HEK293T (cell line): ENCODE measurements at regions not wholly inside any gene's neighbourhood (a gene's known extent, or its start where the extent isn't known, plus 50 kb on each side); places are given as distances from the start of the nearest gene placed in this dataset.

Experiments used
- CTCF ChIA-PET: fragments of 350-600 bp; formaldehyde crosslinking; extraction: SDS; loops from one replicate; lab custom pipeline; 2021; ENCODE audit warnings: antibody characterized with exemption, inconsistent platforms; lab: Yijun Ruan, JAX
- POLR2A ChIA-PET: fragments of 350-600 bp; formaldehyde crosslinking; extraction: SDS; loops from one replicate; lab custom pipeline; 2020; ENCODE audit warnings: antibody characterized with exemption, inconsistent platforms; lab: Yijun Ruan, JAX
- DNase-seq: peaks from one replicate; pipeline ENCODE4 v3.0.0; 2012; ENCODE audit warnings: mixed read lengths; ENCODE audit errors: extremely low spot score
- ARNT ChIP-seq: fragments of 450-650 bp; IDR thresholded peaks from 2 replicates; pipeline ENCODE4 v1.6.1; 2017; ENCODE audit warnings: mild to moderate bottlenecking
- BHLHE40 ChIP-seq: fragments of 450-650 bp; IDR thresholded peaks from 2 replicates; pipeline ENCODE4 v1.6.1; 2016; ENCODE audit warnings: mild to moderate bottlenecking, moderate library complexity, borderline replicate concordance
- CTBP1 ChIP-seq: fragments of 450-650 bp; IDR thresholded peaks from 2 replicates; pipeline ENCODE4 v1.6.1; 2016; ENCODE audit warnings: borderline replicate concordance
- ELF4 ChIP-seq: fragments of 450-650 bp; IDR thresholded peaks from 2 replicates; pipeline ENCODE4 v1.6.1; 2017; ENCODE audit warnings: antibody characterized with exemption
- FOXA1 ChIP-seq: fragments of 450-650 bp; IDR thresholded peaks from 2 replicates; pipeline ENCODE4 v1.6.1; 2016; ENCODE audit warnings: mild to moderate bottlenecking
- FOXK2 ChIP-seq: fragments of 450-650 bp; IDR thresholded peaks from 2 replicates; pipeline ENCODE4 v1.6.1; 2016; ENCODE audit warnings: mild to moderate bottlenecking
- FOXM1 ChIP-seq: fragments of 450-650 bp; IDR thresholded peaks from 2 replicates; pipeline ENCODE4 v1.6.1; 2017; ENCODE audit warnings: mild to moderate bottlenecking, borderline replicate concordance
- HDGF ChIP-seq: fragments of 450-650 bp; IDR thresholded peaks from 2 replicates; pipeline ENCODE4 v1.6.1; 2017; ENCODE audit warnings: antibody characterized with exemption, borderline replicate concordance
- L3MBTL2 ChIP-seq: fragments of 450-650 bp; conservative IDR thresholded peaks from 2 replicates; pipeline ENCODE4 v1.6.1; 2016; ENCODE audit warnings: mild to moderate bottlenecking
- LEF1 ChIP-seq: fragments of 450-650 bp; IDR thresholded peaks from 2 replicates; pipeline ENCODE4 v1.6.1; 2017; ENCODE audit warnings: mild to moderate bottlenecking, borderline replicate concordance
- NFRKB ChIP-seq: fragments of 450-650 bp; IDR thresholded peaks from 2 replicates; pipeline ENCODE4 v1.6.1; 2016; ENCODE audit warnings: mild to moderate bottlenecking, moderate library complexity
- PKNOX1 ChIP-seq: fragments of 450-650 bp; IDR thresholded peaks from 2 replicates; pipeline ENCODE4 v1.6.1; 2016
- SP1 ChIP-seq: fragments of 450-650 bp; IDR thresholded peaks from 2 replicates; pipeline ENCODE4 v1.6.1; 2017
- SUZ12 ChIP-seq: fragments of 450-650 bp; IDR thresholded peaks from 2 replicates; pipeline ENCODE4 v1.6.1; 2016; ENCODE audit warnings: mild to moderate bottlenecking
- TARDBP ChIP-seq: fragments of 450-650 bp; IDR thresholded peaks from 2 replicates; pipeline ENCODE4 v1.6.1; 2016
- ZNF384 ChIP-seq: fragments of 450-650 bp; IDR thresholded peaks from 2 replicates; pipeline ENCODE4 v1.6.1; 2016

- no peak for DNase-seq
- TF ChIP-seq FOXM1: no peak
- no peak for TF ChIP-seq ZNF384
- POLR2A ChIA-PET: no interaction called here
- CTCF ChIA-PET: no interaction called here
Measured at GRCh38 chr21:16468184-16468583, 738.4 kb downstream of the USP25 start.

GRCh38 chr21:16473988-16474387, 744.2 kb downstream of the USP25 start:
- DNase-seq: no peak
- CTCF ChIA-PET: no interaction called here
- TF ChIP-seq FOXM1 (no peak), ZNF384 (no peak), PKNOX1 (no peak), CTBP1 (no peak), FOXA1 (no peak), LEF1 (no peak), BHLHE40 (no peak), ELF4 (no peak), TARDBP (no peak), ARNT (no peak), SUZ12 (no peak), FOXK2 (no peak), HDGF (no peak), L3MBTL2 (no peak), SP1 (no peak), NFRKB (no peak)
- POLR2A ChIA-PET: no interaction called here

GRCh38 chr21:16476056-16476825, 746.5 kb downstream of the USP25 start:
- DNase-seq: no peak
- CTCF ChIA-PET: no interaction called here
- POLR2A ChIA-PET: no interaction called here
- TF ChIP-seq ZNF384 (no peak), ELF4 (no peak), SUZ12 (no peak), PKNOX1 (no peak), ARNT (no peak), L3MBTL2 (no peak), BHLHE40 (no peak), FOXM1 (no peak), FOXA1 (no peak), FOXK2 (no peak), SP1 (no peak), NFRKB (no peak), CTBP1 (no peak), TARDBP (no peak)

GRCh38 chr21:16488042-16488441, 758.3 kb downstream of the USP25 start:
- ChIA-PET POLR2A (no interaction called here), CTCF (no interaction called here)
- TF ChIP-seq CTBP1 (no peak), FOXA1 (no peak)
- DNase-seq: no peak

- ChIA-PET CTCF (no interaction called here), POLR2A (no interaction called here)
- no peak for TF ChIP-seq PKNOX1
- no peak for DNase-seq
Measured at GRCh38 chr21:16492356-16492755, 762.6 kb downstream of the USP25 start.

- TF ChIP-seq L3MBTL2 (no peak), SP1 (no peak), SUZ12 (no peak), FOXK2 (no peak), ELF4 (no peak), BHLHE40 (no peak), FOXM1 (no peak), HDGF (no peak)
- POLR2A ChIA-PET: no interaction called here
- CTCF ChIA-PET: no interaction called here
- DNase-seq: no peak
Measured at GRCh38 chr21:16492892-16493291, 763.1 kb downstream of the USP25 start.

GRCh38 chr21:16496609-16497008, 766.8 kb downstream of the USP25 start:
- no peak for DNase-seq
- ChIA-PET CTCF (no interaction called here), POLR2A (no interaction called here)
- TF ChIP-seq SP1 (no peak), NFRKB (no peak), ARNT (no peak), L3MBTL2 (no peak), FOXM1 (no peak), PKNOX1 (no peak), SUZ12 (no peak), ELF4 (no peak), HDGF (no peak), TARDBP (no peak), FOXA1 (no peak), BHLHE40 (no peak), ZNF384 (no peak), FOXK2 (no peak)
